ENCODE measurements at regions not wholly inside any gene's neighbourhood (a gene's known extent, or its start where the extent isn't known, plus 50 kb on each side); places are given as distances from the start of the nearest gene placed in this dataset.

- TF ChIP-seq REST (IDR thresholded peaks at IDR 0.05; ENCODE audit: low read depth) (no peak), EP300 (IDR thresholded peaks at IDR 0.05; ENCODE audit: borderline replicate concordance) (no peak), MAX (IDR thresholded peaks at IDR 0.05) (no peak), USF1 (IDR thresholded peaks at IDR 0.05) (no peak), TCF12 (IDR thresholded peaks at IDR 0.05; ENCODE audit: low read depth) (no peak), CEBPB (IDR thresholded peaks at IDR 0.05) (no peak), RAD21 (IDR thresholded peaks at IDR 0.05; ENCODE audit: low read depth) (no peak)
Observed at GRCh38 chr14:98185036-98185435, 1087.0 kb downstream of the BCL11B start.
